ENCODE measurements at regions not wholly inside any gene's neighbourhood (a gene's known extent, or its start where the extent isn't known, plus 50 kb on each side); places are given as distances from the start of the nearest gene placed in this dataset.

- no peak for TF ChIP-seq EZH2 (IDR thresholded peaks at IDR 0.05; ENCODE audit: borderline replicate concordance, low read depth, low read length, poor library complexity, severe bottlenecking)
- no peak for TF ChIP-seq CTCF (conservative IDR thresholded peaks at IDR 0.05; ENCODE audit: low read depth, low read length)
- CTCF ChIA-PET: no interaction called here
- POLR2A ChIA-PET (ENCODE audit: low non-redundant PET): no interaction called here
- Histone ChIP-seq H3K9me3 (ENCODE audit: low read depth, low read length, poor library complexity, severe bottlenecking) (no peaks in the 10 kb centered on the region), H3K27ac (ENCODE audit: low read depth, low read length, poor library complexity, severe bottlenecking) (no peak overlapping the region), H3K4me1 (ENCODE audit: insufficient read depth, low read length, poor library complexity, severe bottlenecking) (no peaks in the 10 kb centered on the region), H3K36me3 (ENCODE audit: insufficient read depth, low read length, poor library complexity, severe bottlenecking) (no peaks in the 10 kb centered on the region), H3K27me3 (replicated peaks; ENCODE audit: insufficient read depth, low read depth, low read length, poor library complexity) (no peaks in the 10 kb centered on the region), H3K4me3 (ENCODE audit: low read depth, low read length, poor library complexity, severe bottlenecking) (no peak overlapping the region)
- intact Hi-C loops (cut with micrococcal nuclease; ENCODE audit: unreplicated experiment): no loop called here
- BruUV-seq (replicated peaks): no TSS peak
- DNase-seq (ENCODE audit: low spot score): no peak
Observed at GRCh38 chrX:99588936-99589335, 821.1 kb downstream of the PCDH19 start.

GRCh38 chrX:99572711-99573110, 837.4 kb downstream of the PCDH19 start:
- no TSS peak for BruUV-seq (replicated peaks)
- POLR2A ChIA-PET (ENCODE audit: low non-redundant PET): no interaction called here

GRCh38 chrX:99549381-99549780, 860.7 kb downstream of the PCDH19 start:
- Histone ChIP-seq H3K27ac (ENCODE audit: low read depth, low read length, poor library complexity, severe bottlenecking) (no peak overlapping the region), H3K4me3 (ENCODE audit: low read depth, low read length, poor library complexity, severe bottlenecking) (no peak overlapping the region), H3K9me3 (ENCODE audit: low read depth, low read length, poor library complexity, severe bottlenecking) (peaks cover 11% of the 10 kb centered on the region), H3K27me3 (replicated peaks; ENCODE audit: insufficient read depth, low read depth, low read length, poor library complexity) (no peaks in the 10 kb centered on the region), H3K4me1 (ENCODE audit: insufficient read depth, low read length, poor library complexity, severe bottlenecking) (no peaks in the 10 kb centered on the region), H3K36me3 (ENCODE audit: insufficient read depth, low read length, poor library complexity, severe bottlenecking) (no peaks in the 10 kb centered on the region)
- ChIA-PET POLR2A (ENCODE audit: low non-redundant PET) (no interaction called here), CTCF (no interaction called here)
- no TSS peak for BruUV-seq (replicated peaks)
- no peak for DNase-seq (ENCODE audit: low spot score)
- intact Hi-C loops (cut with micrococcal nuclease; ENCODE audit: unreplicated experiment): no loop called here
- TF ChIP-seq CTCF (conservative IDR thresholded peaks at IDR 0.05; ENCODE audit: low read depth, low read length) (no peak), EZH2 (IDR thresholded peaks at IDR 0.05; ENCODE audit: borderline replicate concordance, low read depth, low read length, poor library complexity, severe bottlenecking) (no peak)

More at GRCh38 chrX:99572711-99573110, 837.4 kb downstream of the PCDH19 start:
- Histone ChIP-seq H3K27me3 (replicated peaks; ENCODE audit: insufficient read depth, low read depth, low read length, poor library complexity) (no peaks in the 10 kb centered on the region), H3K4me1 (ENCODE audit: insufficient read depth, low read length, poor library complexity, severe bottlenecking) (no peaks in the 10 kb centered on the region), H3K36me3 (ENCODE audit: insufficient read depth, low read length, poor library complexity, severe bottlenecking) (no peaks in the 10 kb centered on the region), H3K4me3 (ENCODE audit: low read depth, low read length, poor library complexity, severe bottlenecking) (no peak overlapping the region), H3K27ac (ENCODE audit: low read depth, low read length, poor library complexity, severe bottlenecking) (no peak overlapping the region), H3K9me3 (ENCODE audit: low read depth, low read length, poor library complexity, severe bottlenecking) (peaks cover 26% of the 10 kb centered on the region)
- no peak for DNase-seq (ENCODE audit: low spot score)
- intact Hi-C loops (cut with micrococcal nuclease; ENCODE audit: unreplicated experiment): no loop called here
- CTCF ChIA-PET: no interaction called here
- TF ChIP-seq EZH2 (IDR thresholded peaks at IDR 0.05; ENCODE audit: borderline replicate concordance, low read depth, low read length, poor library complexity, severe bottlenecking) (no peak), CTCF (conservative IDR thresholded peaks at IDR 0.05; ENCODE audit: low read depth, low read length) (no peak)

Measured in A673 (cell line).